ENCODE measurements at regions not wholly inside any gene's neighbourhood (a gene's known extent, or its start where the extent isn't known, plus 50 kb on each side); places are given as distances from the start of the nearest gene placed in this dataset.

DNA sequence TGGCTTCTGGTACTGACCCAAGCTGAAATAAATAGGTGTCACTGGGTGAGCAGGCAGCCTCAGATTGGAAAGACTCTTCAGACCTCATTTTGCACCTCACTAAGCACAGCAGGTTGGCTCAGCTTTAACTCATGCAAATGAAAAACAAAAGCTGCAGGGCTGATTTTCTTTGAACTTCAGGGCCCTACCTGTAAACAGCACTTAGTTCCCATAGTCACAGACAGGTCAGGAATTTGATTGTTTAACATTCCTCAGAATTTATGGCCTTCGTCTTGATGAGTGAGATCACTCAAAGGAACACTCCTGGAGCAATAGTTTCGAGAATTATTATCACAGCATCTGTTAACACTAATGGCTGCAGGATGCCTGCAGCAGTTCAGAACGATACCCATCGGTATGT, 718.5 kb downstream of the EFNB2 start:
- TF ChIP-seq, protein P1, sequence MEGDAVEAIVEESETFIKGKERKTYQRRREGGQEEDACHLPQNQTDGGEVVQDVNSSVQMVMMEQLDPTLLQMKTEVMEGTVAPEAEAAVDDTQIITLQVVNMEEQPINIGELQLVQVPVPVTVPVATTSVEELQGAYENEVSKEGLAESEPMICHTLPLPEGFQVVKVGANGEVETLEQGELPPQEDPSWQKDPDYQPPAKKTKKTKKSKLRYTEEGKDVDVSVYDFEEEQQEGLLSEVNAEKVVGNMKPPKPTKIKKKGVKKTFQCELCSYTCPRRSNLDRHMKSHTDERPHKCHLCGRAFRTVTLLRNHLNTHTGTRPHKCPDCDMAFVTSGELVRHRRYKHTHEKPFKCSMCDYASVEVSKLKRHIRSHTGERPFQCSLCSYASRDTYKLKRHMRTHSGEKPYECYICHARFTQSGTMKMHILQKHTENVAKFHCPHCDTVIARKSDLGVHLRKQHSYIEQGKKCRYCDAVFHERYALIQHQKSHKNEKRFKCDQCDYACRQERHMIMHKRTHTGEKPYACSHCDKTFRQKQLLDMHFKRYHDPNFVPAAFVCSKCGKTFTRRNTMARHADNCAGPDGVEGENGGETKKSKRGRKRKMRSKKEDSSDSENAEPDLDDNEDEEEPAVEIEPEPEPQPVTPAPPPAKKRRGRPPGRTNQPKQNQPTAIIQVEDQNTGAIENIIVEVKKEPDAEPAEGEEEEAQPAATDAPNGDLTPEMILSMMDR (conservative IDR thresholded peaks at IDR 0.05; ENCODE audit: low read length) = no peak
- no peak for TF ChIP-seq EZH2phosphoT487 (IDR thresholded peaks at IDR 0.05; ENCODE audit: borderline replicate concordance, low read depth, low read length)
- no peaks in the 10 kb centered on the region for H3K4me1 ChIP-seq (ENCODE audit: insufficient read depth, low read length, poor library complexity, severe bottlenecking)
- H3K27ac ChIP-seq (ENCODE audit: low read depth, low read length, poor library complexity, severe bottlenecking) = no peak overlapping the region
- H3K9me3 ChIP-seq (ENCODE audit: low read length) = no peaks in the 10 kb centered on the region
- BruUV-seq (replicated peaks) = no TSS peak
- no peaks in the 10 kb centered on the region for H3K79me2 ChIP-seq (ENCODE audit: insufficient read depth, low read depth, low read length)
- H3K4me2 ChIP-seq (ENCODE audit: low read length) = no peak overlapping the region
- H2AFZ ChIP-seq (ENCODE audit: low read length) = no peak overlapping the region
- intact Hi-C loops (cut with micrococcal nuclease; ENCODE audit: unreplicated experiment) = no loop called here
- no peaks in the 10 kb centered on the region for H3K9me2 ChIP-seq (ENCODE audit: insufficient read depth, low read length)
- DNase-seq (ENCODE audit: low spot score) = no peak
- ChIA-PET CTCF (ENCODE audit: unreplicated experiment) (no interaction called here), POLR2A (no interaction called here)
- no peaks in the 10 kb centered on the region for H4K20me1 ChIP-seq (ENCODE audit: insufficient read depth, low read length)
- H3K36me3 ChIP-seq (ENCODE audit: insufficient read depth, low read length) = no peaks in the 10 kb centered on the region
- no peak overlapping the region for H3K4me3 ChIP-seq (ENCODE audit: low read depth, low read length, poor library complexity, severe bottlenecking)

DNA sequence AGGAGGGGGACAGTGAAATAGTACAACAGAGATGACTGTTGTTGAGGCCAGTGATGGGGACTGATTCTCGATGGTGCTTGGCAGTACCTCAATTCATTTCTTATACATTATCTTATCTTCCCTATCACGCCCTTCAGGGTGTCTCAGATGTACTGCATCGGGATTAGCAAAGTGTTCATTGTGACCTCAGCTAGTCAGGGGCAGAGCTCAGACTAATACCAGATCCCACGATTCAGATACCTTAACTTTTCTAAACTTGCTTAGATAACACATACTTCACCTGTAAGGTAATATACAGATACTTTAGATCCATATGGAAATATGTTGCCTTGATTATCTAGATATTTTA, 720.6 kb downstream of the EFNB2 start:
- BruUV-seq (replicated peaks) = no TSS peak
- H3K4me3 ChIP-seq (ENCODE audit: low read depth, low read length, poor library complexity, severe bottlenecking) = no peak overlapping the region
- H3K27ac ChIP-seq (ENCODE audit: low read depth, low read length, poor library complexity, severe bottlenecking) = no peak overlapping the region
- H3K9me2 ChIP-seq (ENCODE audit: insufficient read depth, low read length) = no peaks in the 10 kb centered on the region
- no peaks in the 10 kb centered on the region for H4K20me1 ChIP-seq (ENCODE audit: insufficient read depth, low read length)
- no peaks in the 10 kb centered on the region for H3K79me2 ChIP-seq (ENCODE audit: insufficient read depth, low read depth, low read length)
- no peak for DNase-seq (ENCODE audit: low spot score)
- H3K9me3 ChIP-seq (ENCODE audit: low read length) = no peaks in the 10 kb centered on the region
- no peaks in the 10 kb centered on the region for H3K4me1 ChIP-seq (ENCODE audit: insufficient read depth, low read length, poor library complexity, severe bottlenecking)
- no peaks in the 10 kb centered on the region for H3K36me3 ChIP-seq (ENCODE audit: insufficient read depth, low read length)
- no peak overlapping the region for H3K4me2 ChIP-seq (ENCODE audit: low read length)
- ChIA-PET CTCF (ENCODE audit: unreplicated experiment) (no interaction called here), POLR2A (no interaction called here)
- H2AFZ ChIP-seq (ENCODE audit: low read length) = no peak overlapping the region
- intact Hi-C loops (cut with micrococcal nuclease; ENCODE audit: unreplicated experiment) = no loop called here
- no peak for TF ChIP-seq EZH2phosphoT487 (IDR thresholded peaks at IDR 0.05; ENCODE audit: borderline replicate concordance, low read depth, low read length)
- TF ChIP-seq, protein P1 (conservative IDR thresholded peaks at IDR 0.05; ENCODE audit: low read length) = no peak

DNA sequence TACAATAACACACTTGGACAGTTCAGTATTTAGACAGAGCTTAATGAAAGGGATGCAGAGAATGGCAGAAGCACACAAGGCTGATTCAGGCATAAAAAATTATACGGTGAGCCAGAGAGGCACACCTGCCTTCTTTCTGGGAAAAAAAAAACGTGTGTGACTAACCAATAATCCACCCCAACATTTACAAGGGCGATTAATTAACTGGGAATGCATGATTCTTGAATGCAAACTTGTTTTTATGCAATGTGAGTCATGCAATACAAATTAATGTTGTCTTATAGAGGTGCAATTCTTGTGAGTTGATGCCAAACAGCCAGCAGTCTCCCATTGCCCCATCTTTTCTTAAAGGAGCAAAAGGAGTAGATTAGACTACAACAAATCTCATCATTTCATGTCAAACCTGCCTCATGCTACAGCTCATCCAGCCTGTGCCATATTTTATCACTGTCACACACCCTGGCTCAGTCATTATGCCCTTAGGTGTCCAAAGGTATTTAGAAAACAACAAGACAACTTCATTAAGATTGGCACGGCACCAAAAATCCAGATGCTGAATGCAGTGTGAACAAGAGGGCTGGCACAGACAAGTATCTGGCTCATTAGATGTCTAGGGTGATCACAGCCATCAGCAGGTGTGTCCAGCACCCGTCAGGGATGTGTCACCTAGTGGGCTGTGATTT, 721.1 kb downstream of the EFNB2 start:
- H3K9me3 ChIP-seq (ENCODE audit: low read length) = no peaks in the 10 kb centered on the region
- intact Hi-C loops (cut with micrococcal nuclease; ENCODE audit: unreplicated experiment) = no loop called here
- no peak for TF ChIP-seq EZH2phosphoT487 (IDR thresholded peaks at IDR 0.05; ENCODE audit: borderline replicate concordance, low read depth, low read length)
- TF ChIP-seq, protein P1 (conservative IDR thresholded peaks at IDR 0.05; ENCODE audit: low read length) = no peak
- H2AFZ ChIP-seq (ENCODE audit: low read length) = no peak overlapping the region
- no peak overlapping the region for H3K4me2 ChIP-seq (ENCODE audit: low read length)
- H3K4me1 ChIP-seq (ENCODE audit: insufficient read depth, low read length, poor library complexity, severe bottlenecking) = no peaks in the 10 kb centered on the region
- no peak for DNase-seq (ENCODE audit: low spot score)
- H3K79me2 ChIP-seq (ENCODE audit: insufficient read depth, low read depth, low read length) = no peaks in the 10 kb centered on the region
- H3K27ac ChIP-seq (ENCODE audit: low read depth, low read length, poor library complexity, severe bottlenecking) = no peak overlapping the region
- no TSS peak for BruUV-seq (replicated peaks)
- H3K4me3 ChIP-seq (ENCODE audit: low read depth, low read length, poor library complexity, severe bottlenecking) = no peak overlapping the region
- H4K20me1 ChIP-seq (ENCODE audit: insufficient read depth, low read length) = no peaks in the 10 kb centered on the region
- H3K36me3 ChIP-seq (ENCODE audit: insufficient read depth, low read length) = no peaks in the 10 kb centered on the region
- ChIA-PET POLR2A (no interaction called here), CTCF (ENCODE audit: unreplicated experiment) (no interaction called here)
- no peaks in the 10 kb centered on the region for H3K9me2 ChIP-seq (ENCODE audit: insufficient read depth, low read length)

Data from OCI-LY7 (cell line).